ENCODE measurements at regions not wholly inside any gene's neighbourhood (a gene's known extent, or its start where the extent isn't known, plus 50 kb on each side); places are given as distances from the start of the nearest gene placed in this dataset.

DNA sequence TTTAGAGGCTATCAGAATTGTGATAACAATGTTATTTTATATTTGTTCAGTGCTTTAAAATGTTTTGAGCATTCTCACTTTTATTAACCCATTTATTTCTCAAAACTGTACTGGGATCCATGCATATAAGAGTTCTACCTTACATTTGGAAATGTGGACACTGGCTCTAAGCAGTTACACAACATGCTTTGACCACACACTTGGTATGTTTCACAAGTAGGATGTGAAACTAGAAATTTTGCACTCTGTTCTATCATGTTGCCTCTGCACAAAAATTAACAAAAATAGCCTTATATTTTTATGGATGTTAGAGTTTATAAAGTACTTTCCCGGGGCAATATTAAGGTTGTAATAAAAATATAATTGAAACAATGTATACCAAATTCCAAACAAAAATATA, 126.9 kb upstream of the CHORDC1 start:
- H3K4me1 ChIP-seq (ENCODE audit: control insufficient read depth in 1 of 2, low read depth in 2 of 2): no peaks in the 10 kb centered on the region
- H3K27me3 ChIP-seq (replicated peaks; ENCODE audit: insufficient read depth): no peaks in the 10 kb centered on the region
- ATAC-seq (ENCODE audit: insufficient number of reproducible peaks, low FRiP score, low read depth) (no peak), DNase-seq (ENCODE audit: low spot score) (no peak)
- TF ChIP-seq, protein P1, sequence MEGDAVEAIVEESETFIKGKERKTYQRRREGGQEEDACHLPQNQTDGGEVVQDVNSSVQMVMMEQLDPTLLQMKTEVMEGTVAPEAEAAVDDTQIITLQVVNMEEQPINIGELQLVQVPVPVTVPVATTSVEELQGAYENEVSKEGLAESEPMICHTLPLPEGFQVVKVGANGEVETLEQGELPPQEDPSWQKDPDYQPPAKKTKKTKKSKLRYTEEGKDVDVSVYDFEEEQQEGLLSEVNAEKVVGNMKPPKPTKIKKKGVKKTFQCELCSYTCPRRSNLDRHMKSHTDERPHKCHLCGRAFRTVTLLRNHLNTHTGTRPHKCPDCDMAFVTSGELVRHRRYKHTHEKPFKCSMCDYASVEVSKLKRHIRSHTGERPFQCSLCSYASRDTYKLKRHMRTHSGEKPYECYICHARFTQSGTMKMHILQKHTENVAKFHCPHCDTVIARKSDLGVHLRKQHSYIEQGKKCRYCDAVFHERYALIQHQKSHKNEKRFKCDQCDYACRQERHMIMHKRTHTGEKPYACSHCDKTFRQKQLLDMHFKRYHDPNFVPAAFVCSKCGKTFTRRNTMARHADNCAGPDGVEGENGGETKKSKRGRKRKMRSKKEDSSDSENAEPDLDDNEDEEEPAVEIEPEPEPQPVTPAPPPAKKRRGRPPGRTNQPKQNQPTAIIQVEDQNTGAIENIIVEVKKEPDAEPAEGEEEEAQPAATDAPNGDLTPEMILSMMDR (IDR thresholded peaks at IDR 0.05): no peak
- H3K9me3 ChIP-seq: no peaks in the 10 kb centered on the region
- no peak overlapping the region for H3K4me3 ChIP-seq
- H3K27ac ChIP-seq: no peak overlapping the region
- H3K36me3 ChIP-seq: no peaks in the 10 kb centered on the region

- Histone ChIP-seq H3K27ac (no peak overlapping the region), H3K4me3 (no peak overlapping the region), H3K9me3 (no peaks in the 10 kb centered on the region), H3K36me3 (no peaks in the 10 kb centered on the region), H3K4me1 (ENCODE audit: control insufficient read depth in 1 of 2, low read depth in 2 of 2) (no peaks in the 10 kb centered on the region), H3K27me3 (replicated peaks; ENCODE audit: insufficient read depth) (no peaks in the 10 kb centered on the region)
- ATAC-seq (ENCODE audit: insufficient number of reproducible peaks, low FRiP score, low read depth): no peak
- DNase-seq (ENCODE audit: low spot score): no peak
- TF ChIP-seq, protein P1 (IDR thresholded peaks at IDR 0.05): no peak
Measured at GRCh38 chr11:90344546-90344945, 121.7 kb upstream of the CHORDC1 start.

DNA sequence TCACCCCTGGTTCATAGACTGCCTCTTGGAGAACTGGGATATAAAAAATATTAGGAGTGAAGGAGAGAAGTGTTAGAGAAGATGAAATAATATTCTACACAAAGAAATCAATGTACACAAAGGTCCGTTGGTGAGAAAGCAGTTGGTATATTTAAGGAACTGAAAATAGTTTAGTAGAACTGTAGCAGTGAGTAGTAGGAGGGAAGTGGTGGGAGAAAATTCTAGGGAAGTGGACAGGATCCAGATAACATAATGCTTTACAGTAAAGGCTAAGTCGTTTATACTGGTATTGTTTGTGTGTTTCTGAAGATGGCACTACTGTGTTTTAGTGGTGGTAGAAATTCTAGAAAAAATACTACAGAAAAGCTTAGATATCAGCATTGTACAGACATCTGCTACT, 120.8 kb upstream of the CHORDC1 start:
- Histone ChIP-seq H3K9me3 (no peaks in the 10 kb centered on the region), H3K4me1 (ENCODE audit: control insufficient read depth in 1 of 2, low read depth in 2 of 2) (no peaks in the 10 kb centered on the region), H3K27ac (no peak overlapping the region), H3K36me3 (no peaks in the 10 kb centered on the region), H3K27me3 (replicated peaks; ENCODE audit: insufficient read depth) (no peaks in the 10 kb centered on the region), H3K4me3 (no peak overlapping the region)
- no peak for DNase-seq (ENCODE audit: low spot score)
- no peak for ATAC-seq (ENCODE audit: insufficient number of reproducible peaks, low FRiP score, low read depth)
- TF ChIP-seq, protein P1 (IDR thresholded peaks at IDR 0.05): no peak

- TF ChIP-seq, protein P1 (IDR thresholded peaks at IDR 0.05): no peak
- H3K4me3 ChIP-seq: no peak overlapping the region
- H3K27ac ChIP-seq: no peak overlapping the region
- ATAC-seq (ENCODE audit: insufficient number of reproducible peaks, low FRiP score, low read depth): no peak
- H3K36me3 ChIP-seq: no peaks in the 10 kb centered on the region
- H3K9me3 ChIP-seq: no peaks in the 10 kb centered on the region
- no peaks in the 10 kb centered on the region for H3K4me1 ChIP-seq (ENCODE audit: control insufficient read depth in 1 of 2, low read depth in 2 of 2)
- no peak for DNase-seq (ENCODE audit: low spot score)
- H3K27me3 ChIP-seq (replicated peaks; ENCODE audit: insufficient read depth): no peaks in the 10 kb centered on the region
Measured at GRCh38 chr11:90341986-90342385, 119.1 kb upstream of the CHORDC1 start.

DNA sequence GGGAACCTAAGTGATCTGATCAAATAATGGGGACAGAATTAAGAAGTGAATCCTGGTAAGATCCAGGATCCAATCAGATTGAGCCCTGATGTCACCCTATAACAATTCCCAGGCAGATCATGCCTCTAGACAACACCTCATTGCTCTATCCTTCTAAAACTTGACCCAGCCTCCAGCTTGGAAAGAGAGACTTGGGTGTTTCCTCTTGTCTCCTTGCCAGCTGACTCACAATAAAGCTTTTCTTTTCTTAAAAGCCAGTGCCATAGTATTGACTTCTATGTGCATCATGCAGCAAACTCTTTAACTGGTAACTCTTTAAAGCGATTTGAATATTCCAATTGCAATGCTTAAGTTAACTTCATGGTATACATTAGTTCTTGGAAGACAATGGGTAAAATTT, 109.6 kb upstream of the CHORDC1 start:
- DNase-seq (ENCODE audit: low spot score) (no peak), ATAC-seq (ENCODE audit: insufficient number of reproducible peaks, low FRiP score, low read depth) (no peak)
- TF ChIP-seq, protein P1 (IDR thresholded peaks at IDR 0.05): no peak
- Histone ChIP-seq H3K36me3 (no peaks in the 10 kb centered on the region), H3K27me3 (replicated peaks; ENCODE audit: insufficient read depth) (no peaks in the 10 kb centered on the region), H3K27ac (no peak overlapping the region), H3K4me1 (ENCODE audit: control insufficient read depth in 1 of 2, low read depth in 2 of 2) (no peaks in the 10 kb centered on the region), H3K9me3 (no peaks in the 10 kb centered on the region), H3K4me3 (no peak overlapping the region)
